GM12892 (cell line): ENCODE measurements at regions not wholly inside any gene's neighbourhood (a gene's known extent, or its start where the extent isn't known, plus 50 kb on each side); places are given as distances from the start of the nearest gene placed in this dataset.

Source experiments
- POLR2A ChIP-seq: IDR thresholded peaks from 2 replicates; pipeline ENCODE4 v1.6.1; 2011; ENCODE audit warnings: low read depth, low read length, control low read depth
- POLR2AphosphoS5 ChIP-seq: IDR thresholded peaks from 2 replicates; pipeline ENCODE4 v1.6.1; 2011; ENCODE audit warnings: low read depth, low read length, control low read depth

DNA sequence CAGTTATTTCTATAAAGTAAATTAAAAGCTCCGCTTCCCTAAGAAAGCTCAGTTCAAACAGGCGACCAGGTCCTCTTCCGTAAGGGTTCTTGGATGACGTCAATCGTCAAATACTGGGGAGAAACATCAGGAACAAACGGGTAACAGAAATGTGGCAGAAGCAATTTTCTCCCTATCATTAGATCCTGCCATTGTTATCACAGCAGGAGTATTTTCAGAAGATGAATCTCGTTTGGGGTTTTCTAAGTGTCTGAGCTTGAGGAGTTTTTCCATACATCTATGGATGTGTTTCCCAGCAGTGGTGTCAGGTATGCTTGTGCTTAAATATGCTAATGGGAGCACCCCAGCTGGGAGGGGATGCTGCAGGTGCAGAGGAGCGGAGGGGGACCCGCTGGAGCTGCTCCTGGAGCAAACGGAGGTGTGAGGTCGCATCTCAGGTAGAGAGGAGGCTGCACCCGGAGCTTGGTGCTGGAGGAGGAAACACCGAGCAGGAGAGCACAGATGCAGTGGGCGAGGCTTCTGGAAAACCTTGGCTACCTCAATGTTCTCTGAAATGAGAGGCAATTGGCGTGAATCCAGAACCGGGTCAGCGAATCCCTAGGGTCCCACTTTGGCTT lies 795.5 kb downstream of the AACS start:
- TF ChIP-seq POLR2A, result no peak
- no peak for TF ChIP-seq POLR2AphosphoS5
